ENCODE measurements at regions not wholly inside any gene's neighbourhood (a gene's known extent, or its start where the extent isn't known, plus 50 kb on each side); places are given as distances from the start of the nearest gene placed in this dataset.

GRCh38 chr2:209091056-209091455 is 332.8 kb upstream of the MAP2 start:
- H3K79me2 ChIP-seq (replicated peaks; ENCODE audit: insufficient read depth, low read length): no peaks in the 10 kb centered on the region
- no peaks in the 10 kb centered on the region for H3K9me2 ChIP-seq (ENCODE audit: insufficient read depth, low read length)
- H3K4me2 ChIP-seq (ENCODE audit: low read length): no peak overlapping the region
- no peak overlapping the region for H3K27ac ChIP-seq (ENCODE audit: low read length)
- no peak overlapping the region for H2AFZ ChIP-seq (ENCODE audit: low read depth, low read length)
- no peaks in the 10 kb centered on the region for H3K27me3 ChIP-seq (ENCODE audit: insufficient read depth, low read depth, low read length)
- H3K36me3 ChIP-seq (ENCODE audit: insufficient read depth, low read length): no peaks in the 10 kb centered on the region
- no peaks in the 10 kb centered on the region for H4K20me1 ChIP-seq (ENCODE audit: insufficient read depth)
- H3F3A ChIP-seq (ENCODE audit: insufficient read depth, low read length, poor library complexity, severe bottlenecking): no peaks in the 10 kb centered on the region
- no peaks in the 10 kb centered on the region for H3K9me3 ChIP-seq (ENCODE audit: low read length)
- no peak overlapping the region for H3K9ac ChIP-seq (ENCODE audit: low read length)
- TF ChIP-seq CTCF (IDR thresholded peaks at IDR 0.05; ENCODE audit: poor library complexity, severe bottlenecking): no peak
- TF ChIP-seq, protein P1, sequence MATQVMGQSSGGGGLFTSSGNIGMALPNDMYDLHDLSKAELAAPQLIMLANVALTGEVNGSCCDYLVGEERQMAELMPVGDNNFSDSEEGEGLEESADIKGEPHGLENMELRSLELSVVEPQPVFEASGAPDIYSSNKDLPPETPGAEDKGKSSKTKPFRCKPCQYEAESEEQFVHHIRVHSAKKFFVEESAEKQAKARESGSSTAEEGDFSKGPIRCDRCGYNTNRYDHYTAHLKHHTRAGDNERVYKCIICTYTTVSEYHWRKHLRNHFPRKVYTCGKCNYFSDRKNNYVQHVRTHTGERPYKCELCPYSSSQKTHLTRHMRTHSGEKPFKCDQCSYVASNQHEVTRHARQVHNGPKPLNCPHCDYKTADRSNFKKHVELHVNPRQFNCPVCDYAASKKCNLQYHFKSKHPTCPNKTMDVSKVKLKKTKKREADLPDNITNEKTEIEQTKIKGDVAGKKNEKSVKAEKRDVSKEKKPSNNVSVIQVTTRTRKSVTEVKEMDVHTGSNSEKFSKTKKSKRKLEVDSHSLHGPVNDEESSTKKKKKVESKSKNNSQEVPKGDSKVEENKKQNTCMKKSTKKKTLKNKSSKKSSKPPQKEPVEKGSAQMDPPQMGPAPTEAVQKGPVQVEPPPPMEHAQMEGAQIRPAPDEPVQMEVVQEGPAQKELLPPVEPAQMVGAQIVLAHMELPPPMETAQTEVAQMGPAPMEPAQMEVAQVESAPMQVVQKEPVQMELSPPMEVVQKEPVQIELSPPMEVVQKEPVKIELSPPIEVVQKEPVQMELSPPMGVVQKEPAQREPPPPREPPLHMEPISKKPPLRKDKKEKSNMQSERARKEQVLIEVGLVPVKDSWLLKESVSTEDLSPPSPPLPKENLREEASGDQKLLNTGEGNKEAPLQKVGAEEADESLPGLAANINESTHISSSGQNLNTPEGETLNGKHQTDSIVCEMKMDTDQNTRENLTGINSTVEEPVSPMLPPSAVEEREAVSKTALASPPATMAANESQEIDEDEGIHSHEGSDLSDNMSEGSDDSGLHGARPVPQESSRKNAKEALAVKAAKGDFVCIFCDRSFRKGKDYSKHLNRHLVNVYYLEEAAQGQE (IDR thresholded peaks at IDR 0.05; ENCODE audit: borderline replicate concordance): no peak
- TF ChIP-seq POLR2AphosphoS5 (IDR thresholded peaks at IDR 0.05): no peak
- TF ChIP-seq EZH2 (IDR thresholded peaks at IDR 0.05; ENCODE audit: borderline replicate concordance, insufficient read depth, low read length, poor library complexity, severe bottlenecking): no peak
- no peak for TF ChIP-seq EP300 (conservative IDR thresholded peaks at IDR 0.05; ENCODE audit: poor library complexity, severe bottlenecking)
- TF ChIP-seq SMC3 (conservative IDR thresholded peaks at IDR 0.05; ENCODE audit: poor library complexity): no peak
- no peak for TF ChIP-seq TAF1 (IDR thresholded peaks at IDR 0.05; ENCODE audit: low read depth)
- no peak for TF ChIP-seq MXI1 (conservative IDR thresholded peaks at IDR 0.05; ENCODE audit: poor library complexity, severe bottlenecking)
- no peak for TF ChIP-seq RAD21 (conservative IDR thresholded peaks at IDR 0.05)
- H3K4me3 ChIP-seq (ENCODE audit: low read length): no peak overlapping the region

DNA sequence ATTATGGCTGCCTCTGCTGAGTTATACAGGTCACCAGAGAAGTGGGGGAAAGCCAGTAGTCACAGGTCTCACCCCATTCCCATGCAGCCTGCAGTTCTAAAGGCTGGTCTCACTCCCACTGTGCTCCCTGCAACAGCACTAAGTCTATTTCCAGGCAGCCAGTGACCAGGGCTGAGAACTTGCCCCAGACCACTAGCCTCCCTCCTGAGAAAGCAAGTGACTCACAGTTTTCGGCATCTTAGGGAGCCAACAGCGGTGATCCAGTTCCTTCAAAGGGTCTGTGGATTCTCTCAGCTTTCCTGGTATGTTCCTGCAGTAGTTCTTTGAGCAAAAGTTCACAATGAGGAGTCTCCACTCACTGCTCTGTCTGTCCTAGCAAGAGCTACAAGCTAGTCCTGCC is 329.6 kb upstream of the MAP2 start:
- H3K9me2 ChIP-seq (ENCODE audit: insufficient read depth, low read length): no peaks in the 10 kb centered on the region
- no peak overlapping the region for H3K4me2 ChIP-seq (ENCODE audit: low read length)
- H3F3A ChIP-seq (ENCODE audit: insufficient read depth, low read length, poor library complexity, severe bottlenecking): no peaks in the 10 kb centered on the region
- no peak overlapping the region for H3K4me3 ChIP-seq (ENCODE audit: low read length)
- H3K9ac ChIP-seq (ENCODE audit: low read length): no peak overlapping the region
- H3K79me2 ChIP-seq (replicated peaks; ENCODE audit: insufficient read depth, low read length): no peaks in the 10 kb centered on the region
- H4K20me1 ChIP-seq (ENCODE audit: insufficient read depth): no peaks in the 10 kb centered on the region
- no peaks in the 10 kb centered on the region for H3K36me3 ChIP-seq (ENCODE audit: insufficient read depth, low read length)
- H3K9me3 ChIP-seq (ENCODE audit: low read length): no peaks in the 10 kb centered on the region
- no peak for TF ChIP-seq RAD21 (conservative IDR thresholded peaks at IDR 0.05)
- TF ChIP-seq, protein P1 (IDR thresholded peaks at IDR 0.05; ENCODE audit: borderline replicate concordance): no peak
- TF ChIP-seq EP300 (conservative IDR thresholded peaks at IDR 0.05; ENCODE audit: poor library complexity, severe bottlenecking): no peak
- no peak for TF ChIP-seq POLR2AphosphoS5 (IDR thresholded peaks at IDR 0.05)
- H3K27ac ChIP-seq (ENCODE audit: low read length): no peak overlapping the region
- H2AFZ ChIP-seq (ENCODE audit: low read depth, low read length): no peak overlapping the region
- no peaks in the 10 kb centered on the region for H3K27me3 ChIP-seq (ENCODE audit: insufficient read depth, low read depth, low read length)
